T-helper 2 cell treated with Interferon-gamma antibody and Interleukin-4, amounts not matched to agents 5 μg/mL and 100 μg/mL, for 36 hours (primary cell): ENCODE measurements at regions not wholly inside any gene's neighbourhood (a gene's known extent, or its start where the extent isn't known, plus 50 kb on each side); places are given as distances from the start of the nearest gene placed in this dataset.
"Not testable (repeated sequence)": the region's sequence is repeated elsewhere in the genome, so short reads cannot be mapped to it uniquely, and the experiment has no call there.

Experiments
- DNase-seq: peaks from one replicate; pipeline ENCODE4 v3.0.0; 2021; ENCODE audit warnings: low spot score
- H3K27ac Mint-ChIP-seq: one replicate; pipeline ENCODE4 v1.8.0; 2021; ENCODE audit warnings: mild to moderate bottlenecking, mixed read lengths
- H3K27me3 Mint-ChIP-seq: one replicate; pipeline ENCODE4 v1.8.0; 2021; ENCODE audit warnings: low read depth, mixed read lengths
- H3K36me3 Mint-ChIP-seq: one replicate; pipeline ENCODE4 v1.8.0; 2021; ENCODE audit warnings: low read depth, mixed read lengths
- H3K4me1 Mint-ChIP-seq: one replicate; pipeline ENCODE4 v1.8.0; 2021; ENCODE audit warnings: low read depth, mixed read lengths
- H3K4me3 Mint-ChIP-seq: one replicate; pipeline ENCODE4 v1.8.0; 2022; ENCODE audit warnings: mild to moderate bottlenecking, moderate library complexity, mixed read lengths
- H3K9me3 Mint-ChIP-seq: one replicate; pipeline ENCODE4 v1.8.0; 2021; ENCODE audit warnings: mixed read lengths

DNA sequence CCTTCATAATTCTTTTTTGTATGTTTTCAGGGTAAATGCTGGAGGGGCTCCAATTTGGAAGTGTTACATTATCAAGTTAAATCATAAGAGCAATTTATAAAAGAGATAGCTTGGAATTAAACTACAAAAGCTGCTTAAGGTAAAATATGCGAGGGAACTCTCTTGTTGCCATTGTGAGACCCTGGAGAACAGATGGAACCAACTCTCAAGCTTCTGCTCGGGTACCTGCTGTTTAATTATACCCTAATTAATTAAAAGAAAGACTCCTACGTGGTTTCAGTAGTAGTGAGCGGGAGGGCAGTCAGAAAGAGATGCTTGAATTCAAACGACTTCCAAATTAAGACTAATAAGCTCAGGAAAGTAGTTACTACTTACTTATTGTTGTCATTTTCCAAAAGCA, 313.1 kb upstream of the TACR3 start:
- Mint-ChIP-seq H3K4me3 (no peak overlapping the region), H3K36me3 (no peaks in the 10 kb centered on the region), H3K9me3 (no peaks in the 10 kb centered on the region), H3K27ac (no peak overlapping the region), H3K4me1 (no peaks in the 10 kb centered on the region), H3K27me3 (no peaks in the 10 kb centered on the region)
- DNase-seq, result no peak

DNA sequence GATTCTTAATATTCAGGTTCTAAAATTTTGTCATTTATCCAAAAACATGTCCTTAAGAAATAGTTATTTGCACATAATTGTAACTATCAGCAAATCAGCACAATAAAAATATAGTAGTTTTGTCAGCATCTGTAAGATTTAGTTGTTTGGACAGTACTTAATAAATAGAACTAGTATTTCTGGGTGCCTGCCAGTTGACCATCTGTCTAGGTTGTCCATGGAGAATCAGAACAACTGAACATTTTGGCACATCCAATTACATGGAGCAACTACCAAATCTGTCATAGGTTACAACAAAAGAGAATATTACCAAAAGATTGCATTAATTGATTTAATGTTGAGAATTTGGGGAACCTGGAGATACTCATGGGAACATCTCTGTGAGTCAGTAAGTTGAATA, 305.5 kb upstream of the TACR3 start:
- no peak overlapping the region for H3K27ac Mint-ChIP-seq
- no peaks in the 10 kb centered on the region for H3K4me1 Mint-ChIP-seq
- DNase-seq, result no peak
- no peaks in the 10 kb centered on the region for H3K9me3 Mint-ChIP-seq
- H3K27me3 Mint-ChIP-seq, result no peaks in the 10 kb centered on the region
- no peak overlapping the region for H3K4me3 Mint-ChIP-seq
- H3K36me3 Mint-ChIP-seq, result no peaks in the 10 kb centered on the region

DNA sequence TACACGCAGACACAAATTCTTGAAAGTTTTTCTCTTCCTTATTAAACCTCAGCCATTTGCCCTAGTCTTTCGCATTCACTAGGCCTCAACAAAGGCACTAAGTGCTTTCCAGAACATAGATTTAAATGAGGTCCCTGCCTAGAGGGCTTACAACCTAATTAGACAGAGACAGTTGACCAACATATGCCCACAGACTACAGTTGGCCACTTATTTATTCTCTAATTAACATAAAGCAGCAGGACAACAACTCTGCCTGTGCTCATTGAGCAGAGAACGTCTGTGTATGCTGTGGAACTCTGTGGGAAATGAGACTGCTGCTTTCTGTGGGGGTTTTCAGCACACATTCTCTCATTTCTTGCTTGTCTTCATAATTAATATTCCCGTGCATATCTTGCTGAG, 303.0 kb upstream of the TACR3 start:
- no peaks in the 10 kb centered on the region for H3K9me3 Mint-ChIP-seq
- no peaks in the 10 kb centered on the region for H3K27me3 Mint-ChIP-seq
- H3K4me3 Mint-ChIP-seq, result no peak overlapping the region
- H3K4me1 Mint-ChIP-seq, result no peaks in the 10 kb centered on the region
- H3K27ac Mint-ChIP-seq, result no peak overlapping the region
- H3K36me3 Mint-ChIP-seq, result no peaks in the 10 kb centered on the region
- DNase-seq, result no peak

DNA sequence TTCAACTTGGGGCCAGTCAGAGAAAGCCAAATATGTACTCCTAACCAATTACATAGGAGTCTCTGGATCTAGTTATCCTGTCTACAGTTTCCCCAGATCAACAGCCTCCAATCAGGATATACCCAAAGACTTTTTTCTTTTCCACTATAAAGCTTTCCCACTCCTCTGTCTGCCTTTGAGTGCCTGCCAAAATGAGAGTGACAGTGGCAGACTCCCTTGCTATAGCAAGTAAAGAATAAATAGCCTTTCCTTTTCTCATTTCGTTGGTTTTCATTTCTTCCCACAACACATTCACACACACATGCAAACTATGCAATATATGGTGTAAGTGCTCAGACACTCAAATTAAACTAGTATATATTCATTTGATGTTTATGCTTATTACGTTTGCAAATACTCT, 302.4 kb upstream of the TACR3 start:
- H3K27ac Mint-ChIP-seq, result no peak overlapping the region
- no peak overlapping the region for H3K4me3 Mint-ChIP-seq
- H3K27me3 Mint-ChIP-seq, result no peaks in the 10 kb centered on the region
- H3K4me1 Mint-ChIP-seq, result no peaks in the 10 kb centered on the region
- no peaks in the 10 kb centered on the region for H3K36me3 Mint-ChIP-seq
- DNase-seq, result no peak
- H3K9me3 Mint-ChIP-seq, result no peaks in the 10 kb centered on the region

DNA sequence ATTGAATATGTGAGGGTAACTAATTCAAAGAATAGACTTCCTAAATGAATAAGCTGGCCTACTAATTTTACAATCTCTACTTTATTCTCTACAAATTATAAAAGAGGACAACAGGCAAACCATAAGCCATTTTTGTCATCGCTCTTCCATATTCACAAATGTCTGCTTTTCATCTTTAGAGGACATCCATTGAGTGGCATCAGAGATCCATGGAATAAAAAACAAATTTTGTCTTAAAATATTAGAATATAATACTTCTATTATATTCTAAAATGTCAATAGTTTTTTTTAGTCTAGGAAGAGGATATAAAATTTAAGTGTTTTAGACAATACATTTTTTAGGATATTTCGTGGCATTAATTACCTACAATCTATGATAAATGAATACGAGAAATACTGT, 300.9 kb upstream of the TACR3 start:
- Mint-ChIP-seq H3K9me3 (no peaks in the 10 kb centered on the region), H3K27ac (no peak overlapping the region), H3K4me3 (no peak overlapping the region), H3K4me1 (no peaks in the 10 kb centered on the region), H3K27me3 (no peaks in the 10 kb centered on the region), H3K36me3 (no peaks in the 10 kb centered on the region)
- DNase-seq, result no peak

DNA sequence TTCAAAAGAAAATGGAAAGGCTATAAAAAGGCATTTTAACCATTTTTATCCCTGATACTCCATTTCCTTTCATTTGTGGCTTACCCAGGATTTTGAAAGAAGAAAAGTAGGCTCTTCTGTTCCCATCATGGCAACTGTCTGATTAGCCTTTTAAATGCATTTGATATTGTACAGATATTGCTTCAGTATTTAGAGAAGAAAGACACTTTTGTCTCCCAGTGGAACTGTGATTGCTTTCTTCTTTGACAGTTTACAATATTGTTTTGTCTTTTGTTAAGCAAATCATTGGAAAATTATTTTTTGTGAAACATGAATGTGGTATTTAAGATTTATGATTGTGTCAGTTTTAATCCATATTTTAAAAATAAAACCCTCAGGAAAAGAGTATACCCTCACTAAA, 297.4 kb upstream of the TACR3 start:
- no peak overlapping the region for H3K27ac Mint-ChIP-seq
- H3K4me3 Mint-ChIP-seq, result no peak overlapping the region
- no peak for DNase-seq
- H3K4me1 Mint-ChIP-seq, result no peaks in the 10 kb centered on the region
- no peaks in the 10 kb centered on the region for H3K9me3 Mint-ChIP-seq
- H3K27me3 Mint-ChIP-seq, result no peaks in the 10 kb centered on the region
- no peaks in the 10 kb centered on the region for H3K36me3 Mint-ChIP-seq

DNA sequence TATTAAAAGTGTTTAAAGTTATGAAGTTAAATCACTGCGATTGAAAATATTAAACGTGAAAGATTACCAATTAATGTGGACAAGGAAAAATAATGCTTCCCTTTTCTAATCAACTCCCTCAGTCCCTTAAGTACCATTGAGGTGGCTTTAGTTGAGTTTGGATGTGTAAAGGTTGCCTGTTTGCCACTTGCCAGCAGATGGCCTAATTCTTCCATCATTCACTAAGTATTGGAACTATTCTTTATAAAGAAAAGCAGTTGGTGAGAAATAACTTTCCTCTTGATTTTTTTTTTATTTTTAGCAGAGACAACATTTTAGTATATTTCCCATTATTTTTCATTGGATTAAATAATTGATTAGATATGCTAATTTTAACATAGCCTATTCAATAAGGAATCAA, 295.9 kb upstream of the TACR3 start:
- no peaks in the 10 kb centered on the region for H3K36me3 Mint-ChIP-seq
- no peak overlapping the region for H3K4me3 Mint-ChIP-seq
- DNase-seq, result no peak
- no peaks in the 10 kb centered on the region for H3K4me1 Mint-ChIP-seq
- H3K9me3 Mint-ChIP-seq, result no peaks in the 10 kb centered on the region
- no peaks in the 10 kb centered on the region for H3K27me3 Mint-ChIP-seq
- H3K27ac Mint-ChIP-seq, result no peak overlapping the region

DNA sequence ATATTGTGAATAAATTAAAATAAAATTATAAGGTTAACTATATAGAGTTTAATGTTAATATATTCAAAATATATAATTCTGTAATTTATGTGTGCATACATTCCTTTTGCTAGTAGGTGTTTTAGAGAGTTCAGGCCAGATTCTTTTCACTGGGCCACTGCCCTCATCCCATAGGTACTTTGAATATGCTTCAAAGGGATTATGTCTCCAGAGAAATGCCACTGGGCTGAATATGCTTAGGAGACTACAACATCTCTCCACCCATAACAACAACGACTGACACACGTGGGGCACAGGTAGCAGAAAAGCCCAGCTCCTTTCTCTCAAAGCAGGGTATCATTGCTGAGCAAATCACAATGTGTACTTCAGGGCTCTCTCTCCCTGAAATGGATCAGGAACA, 290.9 kb upstream of the TACR3 start:
- no peak overlapping the region for H3K27ac Mint-ChIP-seq
- H3K4me1 Mint-ChIP-seq, result no peaks in the 10 kb centered on the region
- no peaks in the 10 kb centered on the region for H3K27me3 Mint-ChIP-seq
- H3K36me3 Mint-ChIP-seq, result no peaks in the 10 kb centered on the region
- peaks cover 17% of the 10 kb centered on the region for H3K9me3 Mint-ChIP-seq
- H3K4me3 Mint-ChIP-seq, result no peak overlapping the region
- DNase-seq, result no peak

DNA sequence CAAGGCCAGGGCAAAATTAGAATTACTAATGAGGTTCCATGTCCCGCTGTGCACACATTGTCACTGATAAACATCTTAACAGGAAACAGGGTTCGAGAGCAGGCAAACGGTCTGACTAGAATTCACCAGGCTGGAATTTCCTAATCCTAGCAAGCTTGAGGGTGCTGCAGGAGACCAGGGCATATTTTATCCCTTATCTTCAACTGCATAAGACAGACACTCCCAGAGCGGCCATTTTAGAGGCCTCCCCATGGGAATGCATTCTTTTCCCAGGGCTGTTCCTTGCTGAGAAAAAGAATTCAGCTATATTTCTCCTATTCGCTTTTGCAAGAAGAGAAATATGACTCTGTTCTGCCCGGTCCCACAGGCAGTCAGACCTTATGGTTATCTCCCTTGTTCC, 282.5 kb upstream of the TACR3 start:
- H3K27me3 Mint-ChIP-seq, H3K27ac Mint-ChIP-seq: not testable (repeated sequence)

DNA sequence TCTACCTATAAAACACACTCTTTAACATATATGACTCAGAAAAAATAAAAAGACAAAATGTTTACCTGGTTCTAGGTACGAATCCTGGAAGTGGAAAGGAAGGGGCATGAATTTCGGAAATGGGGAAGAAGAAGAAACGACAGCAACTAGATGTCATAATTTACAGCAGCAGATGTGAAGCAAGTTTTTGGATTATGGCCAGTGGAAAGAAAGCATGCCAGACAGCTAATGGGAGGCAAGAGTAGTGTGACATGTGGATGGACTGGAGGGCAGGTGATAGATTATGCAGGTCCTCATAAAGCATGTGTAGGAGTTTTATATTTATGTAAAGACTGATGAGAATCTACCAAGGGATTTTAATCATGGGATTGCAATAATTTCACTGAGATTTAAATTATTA, 279.0 kb upstream of the TACR3 start:
- Mint-ChIP-seq H3K27ac (no peak overlapping the region), H3K4me1 (no peaks in the 10 kb centered on the region), H3K4me3 (no peak overlapping the region), H3K36me3 (no peaks in the 10 kb centered on the region), H3K9me3 (peaks cover 19% of the 10 kb centered on the region), H3K27me3 (no peaks in the 10 kb centered on the region)
- DNase-seq, result no peak

More for the DNA sequence above, 282.5 kb upstream of the TACR3 start:
- peaks cover 24% of the 10 kb centered on the region for H3K9me3 Mint-ChIP-seq
- DNase-seq, H3K4me1 Mint-ChIP-seq, H3K4me3 Mint-ChIP-seq, H3K36me3 Mint-ChIP-seq: not testable (repeated sequence)

DNA sequence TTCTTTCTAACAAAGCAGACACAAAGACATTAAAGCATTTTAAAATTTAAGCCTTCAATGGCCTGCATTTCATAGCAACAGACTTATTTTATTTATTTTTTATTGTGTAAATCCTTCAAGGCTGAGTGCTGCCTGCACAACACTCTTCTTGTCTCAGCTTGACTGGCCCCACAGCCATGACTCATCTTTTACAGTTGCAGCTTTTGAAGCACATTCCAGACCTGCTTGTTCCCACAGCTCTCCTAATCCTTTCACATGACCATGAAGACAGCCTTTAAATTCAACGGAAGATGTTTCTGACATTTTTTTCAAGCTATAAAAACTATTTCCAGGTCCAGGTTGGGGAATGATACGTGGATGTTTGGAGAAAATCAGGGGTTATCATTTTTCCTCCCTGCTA, 276.9 kb upstream of the TACR3 start:
- no peaks in the 10 kb centered on the region for H3K36me3 Mint-ChIP-seq
- no peak overlapping the region for H3K4me3 Mint-ChIP-seq
- no peaks in the 10 kb centered on the region for H3K4me1 Mint-ChIP-seq
- no peak for DNase-seq
- peaks cover 12% of the 10 kb centered on the region for H3K9me3 Mint-ChIP-seq
- H3K27me3 Mint-ChIP-seq, result no peaks in the 10 kb centered on the region
- H3K27ac Mint-ChIP-seq, result no peak overlapping the region

DNA sequence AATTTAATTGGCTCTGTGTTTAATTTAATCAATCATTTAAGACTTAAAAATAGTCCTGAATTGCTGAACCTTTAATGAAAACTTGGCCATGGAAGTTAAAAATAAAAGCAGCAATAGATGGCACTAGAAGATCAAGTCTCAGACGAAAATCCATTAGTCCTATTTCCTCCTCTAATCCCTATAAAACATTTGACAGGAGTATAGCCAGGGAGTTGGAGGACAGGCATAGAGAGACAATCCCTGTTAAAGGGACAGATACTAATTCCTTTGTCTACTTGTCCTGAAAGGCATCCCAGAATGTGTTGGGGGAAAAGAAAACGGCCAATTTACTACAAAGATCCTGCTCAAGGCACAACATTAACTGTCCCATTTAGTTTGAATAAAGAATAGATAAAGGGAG, 276.3 kb upstream of the TACR3 start:
- H3K9me3 Mint-ChIP-seq, result peaks cover 15% of the 10 kb centered on the region
- no peak for DNase-seq

DNA sequence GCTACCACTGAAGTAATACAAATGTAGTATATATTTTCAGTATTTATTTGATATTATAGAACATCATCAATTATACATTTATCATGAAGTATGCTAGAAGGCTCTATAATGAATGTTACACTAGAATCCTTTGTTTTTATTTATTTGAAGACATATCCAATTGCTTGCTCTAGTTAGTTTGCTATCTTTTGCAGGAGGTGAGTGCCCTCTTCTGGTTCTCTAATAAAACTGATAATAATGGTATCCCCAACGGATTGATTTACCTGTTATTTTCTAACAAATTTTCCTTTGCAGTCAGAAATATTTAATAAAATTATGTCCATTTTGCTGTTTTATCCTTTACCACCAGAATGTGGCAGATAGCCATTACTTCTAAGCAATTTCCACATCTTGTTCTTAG, 274.3 kb upstream of the TACR3 start:
- Mint-ChIP-seq H3K4me3 (no peak overlapping the region), H3K9me3 (peaks cover 24% of the 10 kb centered on the region), H3K27me3 (no peaks in the 10 kb centered on the region), H3K27ac (no peak overlapping the region), H3K36me3 (no peaks in the 10 kb centered on the region), H3K4me1 (no peaks in the 10 kb centered on the region)
- DNase-seq, result no peak

More for the DNA sequence above, 276.3 kb upstream of the TACR3 start:
- Mint-ChIP-seq H3K4me1 (no peaks in the 10 kb centered on the region), H3K36me3 (no peaks in the 10 kb centered on the region), H3K27ac (no peak overlapping the region), H3K4me3 (no peak overlapping the region), H3K27me3 (no peaks in the 10 kb centered on the region)

DNA sequence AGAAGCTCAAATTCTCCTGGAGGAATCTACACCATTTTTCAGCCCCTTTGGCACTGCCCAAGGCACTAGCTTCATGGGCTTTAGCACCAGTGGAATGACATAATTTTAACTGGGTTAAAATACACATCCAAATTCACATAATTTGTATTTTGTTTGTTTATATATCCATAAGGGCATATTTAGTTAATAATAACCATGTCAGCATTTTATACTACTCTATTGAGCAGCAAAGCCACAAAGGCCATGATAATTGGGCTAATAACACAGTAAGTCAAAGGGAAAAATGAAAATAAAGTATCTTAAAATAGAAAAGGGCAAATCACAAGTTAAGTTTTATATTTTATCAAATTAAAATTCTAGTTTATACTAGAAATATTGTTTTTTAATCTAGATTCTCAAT, 262.7 kb upstream of the TACR3 start:
- no peaks in the 10 kb centered on the region for H3K4me1 Mint-ChIP-seq
- no peaks in the 10 kb centered on the region for H3K27me3 Mint-ChIP-seq
- no peak overlapping the region for H3K4me3 Mint-ChIP-seq
- DNase-seq, result no peak
- no peaks in the 10 kb centered on the region for H3K9me3 Mint-ChIP-seq
- H3K36me3 Mint-ChIP-seq, result no peaks in the 10 kb centered on the region
- no peak overlapping the region for H3K27ac Mint-ChIP-seq

DNA sequence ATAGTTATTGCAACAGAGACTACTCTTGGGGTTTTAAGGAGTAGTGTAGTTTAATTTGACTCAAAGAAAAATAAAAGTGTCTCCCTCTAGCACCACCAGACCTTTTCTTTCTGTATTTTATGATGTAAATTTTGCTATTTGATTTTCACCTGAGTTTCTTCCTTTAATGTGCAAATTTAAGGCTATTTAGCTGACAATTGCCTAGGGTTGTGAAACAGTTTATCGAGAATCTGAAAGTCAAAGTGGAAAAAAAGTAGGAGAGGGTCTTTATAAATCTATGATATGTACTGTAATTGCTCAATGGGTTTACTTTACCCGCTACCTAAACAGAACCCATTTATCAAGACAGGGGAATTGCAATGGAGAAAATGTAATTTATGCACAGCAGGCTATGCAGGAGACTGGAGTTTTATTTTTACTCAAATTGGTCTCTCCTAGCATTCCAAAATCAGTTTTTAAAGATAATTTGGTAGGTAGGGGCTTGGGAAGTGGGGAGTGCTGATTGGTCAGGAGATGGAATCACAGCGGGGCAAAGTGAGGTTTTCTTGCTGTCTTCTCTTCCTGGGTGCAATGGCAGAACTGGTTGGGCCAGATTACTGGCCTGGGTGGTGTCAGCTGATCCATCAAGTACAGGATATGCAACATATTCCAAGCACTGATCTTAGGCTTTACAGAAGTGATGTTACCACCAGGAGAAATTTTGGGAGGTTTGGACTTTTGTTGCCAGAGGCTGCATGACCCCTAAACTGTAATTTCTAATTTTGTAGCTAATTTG, 228.6 kb upstream of the TACR3 start:
- Mint-ChIP-seq H3K27ac (no peak overlapping the region), H3K27me3 (no peaks in the 10 kb centered on the region), H3K4me1 (no peaks in the 10 kb centered on the region), H3K36me3 (no peaks in the 10 kb centered on the region), H3K4me3 (no peak overlapping the region), H3K9me3 (peaks cover 11% of the 10 kb centered on the region)
- DNase-seq, result no peak
